Raji (cell line): ENCODE measurements at regions not wholly inside any gene's neighbourhood (a gene's known extent, or its start where the extent isn't known, plus 50 kb on each side); places are given as distances from the start of the nearest gene placed in this dataset.

ENCODE experiments used
- POLR2A ChIP-seq: IDR thresholded peaks from 2 replicates; pipeline ENCODE4 v1.6.1; 2011; ENCODE audit warnings: low read depth, low read length, control low read depth; ENCODE audit not compliant: insufficient read depth

DNA sequence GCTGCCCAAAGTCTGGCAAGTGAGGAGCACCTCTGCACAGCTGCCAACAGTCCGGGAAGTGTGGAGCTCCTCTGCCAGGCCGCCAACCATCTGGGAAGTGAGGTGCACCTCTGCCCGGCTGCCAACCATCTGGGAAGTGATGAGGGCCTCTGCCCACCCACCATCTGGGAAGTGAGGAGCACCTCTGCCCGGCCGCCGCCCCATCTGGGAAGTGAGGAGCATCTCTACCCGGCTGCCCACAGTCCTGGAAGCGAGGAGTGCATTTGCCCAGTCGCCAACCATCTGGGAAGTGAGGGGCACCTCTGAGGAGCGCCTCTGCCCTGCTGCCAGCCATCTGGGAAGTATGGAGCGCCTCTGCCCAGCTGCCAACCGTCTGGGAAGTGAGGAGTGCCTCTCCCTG, 893.7 kb downstream of the TYW1 start:
- no peak for TF ChIP-seq POLR2A

DNA sequence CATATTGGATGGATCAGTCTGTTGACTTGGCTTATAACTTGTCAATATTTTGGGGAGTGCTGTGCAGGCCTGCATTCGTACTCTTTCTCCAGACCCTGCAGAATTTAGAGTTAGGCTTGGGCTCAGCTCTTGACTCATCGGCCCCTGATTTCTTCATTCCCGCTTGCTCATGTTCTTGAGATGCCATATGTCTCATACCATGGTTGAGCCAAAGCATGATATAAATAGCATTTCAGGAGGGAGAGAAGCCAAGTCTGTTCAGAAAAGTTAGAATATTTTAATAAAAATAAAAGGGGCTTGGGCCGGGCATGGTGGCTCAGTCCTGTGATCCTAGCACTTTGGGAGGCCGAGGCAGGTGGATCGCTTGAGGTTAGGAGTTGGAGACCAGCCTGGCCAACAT, 898.1 kb downstream of the TYW1 start:
- no peak for TF ChIP-seq POLR2A

DNA sequence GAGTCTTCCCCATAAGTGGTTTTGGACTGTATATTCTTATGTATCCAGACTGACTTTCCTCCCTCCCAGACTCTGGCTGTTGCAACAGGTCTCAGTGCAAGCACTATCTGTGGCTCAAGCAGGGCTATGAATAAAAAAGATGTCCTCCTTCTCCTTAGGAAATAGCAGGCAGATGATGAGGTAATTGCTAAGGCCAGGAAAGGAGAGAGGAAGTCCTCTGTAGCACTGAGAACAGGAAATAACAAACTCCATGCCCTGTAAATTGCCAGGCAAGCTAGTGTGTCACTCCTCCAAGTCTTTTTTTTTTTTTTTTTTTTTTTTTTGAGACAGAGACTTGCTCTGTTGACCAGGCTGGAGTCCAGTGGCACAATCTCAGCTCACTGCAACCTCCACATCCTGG, 900.1 kb downstream of the TYW1 start:
- TF ChIP-seq POLR2A, result no peak

DNA sequence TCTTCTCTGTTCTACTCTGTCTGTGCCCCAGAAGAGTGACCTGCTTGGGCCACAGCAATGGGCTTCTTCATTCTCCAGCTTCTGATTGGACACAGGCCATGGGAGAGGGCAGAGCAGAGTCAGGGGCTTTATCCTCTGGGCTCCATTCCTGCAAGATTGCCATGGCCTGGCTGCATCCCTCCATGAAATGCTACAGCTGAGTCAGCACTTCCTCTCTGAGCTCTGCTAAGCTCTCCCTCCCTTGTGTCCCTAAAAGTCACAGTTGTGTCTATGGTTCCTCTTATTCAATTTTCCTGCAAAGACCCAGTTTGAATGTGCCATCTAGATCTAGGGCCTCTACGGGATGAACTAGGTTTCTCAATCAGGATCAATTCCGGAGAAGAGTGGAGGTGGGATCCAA, 903.8 kb downstream of the TYW1 start:
- no peak for TF ChIP-seq POLR2A

DNA sequence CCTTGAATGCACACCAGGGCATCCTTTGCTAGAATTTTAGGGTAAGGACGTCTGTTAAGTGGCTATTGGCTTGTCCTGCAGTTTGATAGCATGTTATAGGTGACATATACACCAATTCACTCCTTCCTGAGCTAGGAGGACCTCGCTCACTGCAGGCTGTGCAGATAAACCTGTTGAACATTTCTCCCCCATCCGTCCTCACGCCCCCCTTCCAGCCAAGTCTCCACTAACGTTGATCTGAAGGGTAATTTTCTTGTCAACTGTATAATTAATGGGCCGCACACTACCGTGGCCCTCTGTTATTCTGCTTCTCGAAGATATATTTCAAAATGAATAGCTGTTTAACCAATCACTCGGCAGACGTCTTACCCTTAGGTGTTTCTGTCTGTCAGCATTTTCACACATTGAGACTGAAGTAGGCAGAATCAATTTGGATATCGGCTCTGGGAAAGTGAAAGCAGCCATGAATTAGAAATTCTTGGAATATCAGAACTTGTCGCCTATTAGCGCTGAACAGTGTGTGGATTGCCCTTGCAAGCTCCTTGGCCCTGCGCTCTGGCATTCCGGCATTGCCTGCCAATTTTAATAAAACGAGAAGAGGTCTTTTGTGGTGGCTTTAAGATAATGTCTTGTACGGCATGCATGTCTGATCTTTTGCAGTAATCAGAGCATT, 905.3 kb downstream of the TYW1 start:
- TF ChIP-seq POLR2A, result no peak

DNA sequence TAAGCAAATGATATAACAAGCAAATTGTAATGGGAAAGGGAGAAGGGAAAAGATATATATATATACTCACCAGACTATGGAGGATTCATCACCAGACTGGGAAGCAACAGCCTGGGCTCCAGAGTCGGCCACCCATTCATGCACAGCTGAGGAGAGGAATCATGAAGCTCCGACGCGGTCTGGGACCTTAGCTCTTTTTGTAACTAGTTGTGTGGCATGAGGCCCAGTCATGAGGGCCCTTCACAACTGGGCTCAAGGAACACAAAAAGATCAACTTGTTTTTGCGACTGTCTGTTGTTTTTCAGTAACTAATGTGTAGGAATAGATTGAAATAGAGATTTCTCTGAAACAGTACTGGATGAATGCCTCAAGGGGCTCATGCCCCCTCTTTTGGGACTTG, 911.2 kb downstream of the TYW1 start:
- no peak for TF ChIP-seq POLR2A

DNA sequence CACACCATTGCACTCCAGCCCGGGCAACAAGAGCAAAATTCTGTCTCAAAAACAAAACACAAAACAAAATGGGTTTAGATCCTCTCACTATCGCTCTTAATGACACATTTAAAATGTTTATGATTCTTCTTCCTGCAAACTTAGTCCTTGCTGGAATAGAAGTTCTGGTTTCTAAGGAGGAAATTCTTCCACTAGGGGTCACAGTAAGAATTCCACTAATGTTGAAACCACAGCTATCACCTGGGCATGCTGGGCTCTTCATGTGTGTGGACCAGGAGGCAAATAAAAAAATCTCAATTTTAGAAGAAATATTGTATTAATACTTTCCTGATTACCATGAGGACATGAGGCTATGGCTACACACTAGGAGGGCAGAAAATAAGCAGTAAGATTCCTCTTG, 915.8 kb downstream of the TYW1 start:
- no peak for TF ChIP-seq POLR2A

DNA sequence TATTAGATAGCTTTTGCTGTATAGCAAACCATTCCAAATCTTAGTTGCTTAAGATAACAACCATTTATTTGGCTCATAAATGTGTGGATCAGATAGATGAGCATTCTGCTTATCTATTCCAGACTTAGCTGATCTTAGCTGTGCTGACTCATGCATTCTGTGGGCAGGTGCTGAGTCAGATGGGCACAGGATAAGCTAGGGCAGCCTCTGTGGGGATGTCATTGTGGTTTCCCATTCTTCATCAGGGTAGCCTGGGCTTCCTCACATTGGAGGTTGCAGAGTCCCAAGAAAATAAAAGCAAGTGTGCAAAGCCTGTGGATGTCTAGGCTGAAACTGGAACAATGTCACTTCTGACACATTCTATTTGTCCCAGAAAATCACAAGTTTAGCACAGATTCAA, 917.0 kb downstream of the TYW1 start:
- TF ChIP-seq POLR2A, result no peak

DNA sequence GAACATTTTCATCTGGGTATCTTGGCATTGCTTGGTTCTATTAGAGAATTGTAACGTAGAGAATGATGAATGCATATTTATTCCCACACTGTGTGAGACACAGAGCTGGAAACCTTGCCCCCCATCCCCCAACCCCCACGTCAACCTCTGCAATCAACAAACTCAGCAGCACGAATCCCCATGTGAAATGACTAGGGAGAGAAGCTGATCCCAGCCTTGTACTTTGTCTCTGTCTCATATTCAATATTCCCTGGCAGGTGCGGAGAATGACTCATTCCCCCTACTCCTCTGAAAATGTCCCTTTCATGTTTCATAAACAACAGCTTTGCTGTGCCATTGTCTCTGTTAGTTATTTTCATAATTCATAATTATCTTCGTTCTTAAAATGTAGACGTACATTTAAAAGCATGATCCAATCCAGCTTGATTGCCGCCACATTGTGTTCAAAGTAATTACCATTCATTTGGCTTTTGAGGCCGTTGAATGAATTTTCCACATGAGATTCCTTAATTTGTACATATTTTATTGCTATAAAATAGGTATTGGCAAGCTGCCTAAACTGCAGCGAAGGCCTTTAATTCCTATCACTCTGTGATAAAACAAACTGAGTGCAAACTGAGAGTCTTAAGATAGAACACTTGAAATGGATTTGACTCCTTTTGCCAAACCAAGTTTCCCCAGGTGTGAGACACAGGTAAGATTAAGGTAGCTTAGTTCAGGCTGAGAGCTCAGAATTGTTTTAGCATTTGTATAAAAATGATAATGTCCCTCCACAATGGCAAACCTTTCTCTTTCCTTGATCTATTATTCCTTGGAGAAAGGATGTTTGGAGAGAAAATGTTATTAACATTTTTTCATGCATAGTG, 920.2 kb downstream of the TYW1 start:
- TF ChIP-seq POLR2A, result no peak

DNA sequence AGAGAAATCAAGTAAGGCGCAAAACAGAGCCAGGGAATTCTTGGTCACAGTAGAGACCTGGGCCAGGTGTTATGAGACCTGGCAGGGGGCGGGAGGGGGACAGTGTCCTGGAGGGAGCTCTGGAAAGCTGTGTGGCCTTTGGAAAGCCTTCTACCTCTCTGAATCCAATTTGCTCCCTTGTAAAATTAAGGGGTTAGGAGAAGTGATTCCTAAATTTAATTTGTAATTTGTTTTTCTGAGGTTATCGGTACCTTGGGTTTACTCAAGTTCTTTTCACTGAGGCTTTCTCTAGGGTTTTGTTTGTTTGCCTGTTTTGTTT, 920.8 kb downstream of the TYW1 start:
- TF ChIP-seq POLR2A, result no peak

DNA sequence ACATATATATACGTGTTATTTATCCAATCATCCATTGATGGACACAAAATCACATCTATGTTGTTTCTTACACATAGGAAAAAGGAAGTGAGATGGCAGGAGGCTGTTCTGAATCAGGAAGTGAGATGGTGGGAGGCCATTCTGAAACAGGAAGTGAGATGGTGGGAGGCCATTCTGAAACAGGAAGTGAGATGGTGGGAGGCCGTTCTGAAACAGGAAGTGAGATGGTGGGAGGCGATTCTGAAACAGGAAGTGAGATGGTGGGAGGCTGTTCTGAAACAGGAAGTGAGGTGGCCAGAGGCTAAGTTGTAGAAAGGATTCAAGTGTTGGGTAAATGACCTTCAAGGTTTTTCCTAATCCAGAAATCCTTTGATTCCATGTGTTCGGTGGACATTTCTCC, 921.5 kb downstream of the TYW1 start:
- no peak for TF ChIP-seq POLR2A

DNA sequence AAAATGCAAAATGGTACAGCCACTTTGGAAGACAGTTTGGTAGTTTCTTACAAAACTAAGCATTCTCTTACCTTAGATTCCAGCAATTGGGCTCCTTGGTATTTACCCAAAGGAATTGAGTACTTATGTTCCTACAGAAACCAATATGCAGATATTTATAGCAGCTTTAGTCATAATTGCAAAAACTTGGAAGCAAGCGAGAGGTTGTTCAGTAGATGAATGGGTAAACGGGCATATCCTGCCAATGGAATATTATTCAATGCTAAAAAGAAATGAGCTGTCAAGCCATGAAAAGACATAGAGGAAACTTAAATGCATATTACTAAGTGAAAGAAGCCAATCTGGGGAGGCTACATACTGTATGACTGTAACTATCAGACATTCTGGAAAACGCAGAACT, 926.7 kb downstream of the TYW1 start:
- no peak for TF ChIP-seq POLR2A

DNA sequence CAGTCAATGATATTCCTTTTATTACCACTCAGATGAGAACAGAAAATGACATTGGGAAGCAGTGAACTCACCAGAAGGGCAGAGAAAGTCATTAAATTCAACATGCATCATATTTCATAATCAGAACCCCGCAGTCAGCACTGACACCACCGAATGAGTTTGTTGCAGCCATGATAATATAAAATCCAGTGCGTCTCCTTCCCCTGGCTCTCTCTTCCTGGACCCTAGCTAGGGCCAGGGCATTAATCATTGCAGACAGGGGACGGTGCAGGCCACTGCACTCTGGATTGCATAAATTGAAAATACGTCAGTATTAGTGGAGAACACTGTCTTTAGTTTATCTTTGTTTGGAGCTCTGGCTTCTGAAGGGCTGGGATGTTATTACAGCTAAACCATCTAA, 931.5 kb downstream of the TYW1 start:
- no peak for TF ChIP-seq POLR2A

DNA sequence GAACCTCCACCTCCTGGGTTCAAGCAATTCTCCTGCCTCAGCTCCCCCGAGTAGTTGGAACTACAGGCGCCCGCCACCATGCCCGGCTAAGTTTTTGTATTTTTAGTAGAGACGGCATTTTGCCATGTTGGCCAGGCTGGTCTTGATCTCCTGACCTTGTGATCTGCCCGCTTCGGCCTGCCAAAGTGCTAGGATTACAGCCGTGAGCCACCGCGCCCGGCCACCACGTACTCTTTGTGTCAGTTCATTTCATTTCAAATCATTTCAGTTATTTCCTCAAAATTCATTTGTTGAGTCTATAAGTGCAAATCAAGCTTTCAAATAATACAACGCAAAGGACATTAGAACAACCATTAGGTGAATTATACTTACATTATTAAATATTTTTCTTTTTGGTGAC, 943.8 kb downstream of the TYW1 start:
- no peak for TF ChIP-seq POLR2A

DNA sequence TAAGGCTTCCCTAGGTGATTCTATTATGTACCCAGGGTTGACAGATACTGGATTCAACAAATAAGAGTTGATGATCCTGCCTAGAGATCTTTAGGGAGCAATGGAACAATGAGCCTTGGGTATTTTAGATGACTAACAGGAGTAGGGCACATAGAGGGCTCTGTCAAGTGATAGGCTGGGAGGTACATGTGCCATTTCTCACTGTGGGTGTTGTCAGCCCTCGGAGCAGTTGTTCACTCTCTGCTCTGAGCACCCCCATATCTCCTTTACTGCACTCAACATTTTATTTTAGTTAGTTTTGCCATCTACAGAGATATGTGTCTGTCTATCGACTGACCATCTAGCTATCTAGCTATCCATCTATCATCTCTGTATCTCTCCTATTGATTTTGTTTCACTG, 950.6 kb downstream of the TYW1 start:
- TF ChIP-seq POLR2A, result no peak

DNA sequence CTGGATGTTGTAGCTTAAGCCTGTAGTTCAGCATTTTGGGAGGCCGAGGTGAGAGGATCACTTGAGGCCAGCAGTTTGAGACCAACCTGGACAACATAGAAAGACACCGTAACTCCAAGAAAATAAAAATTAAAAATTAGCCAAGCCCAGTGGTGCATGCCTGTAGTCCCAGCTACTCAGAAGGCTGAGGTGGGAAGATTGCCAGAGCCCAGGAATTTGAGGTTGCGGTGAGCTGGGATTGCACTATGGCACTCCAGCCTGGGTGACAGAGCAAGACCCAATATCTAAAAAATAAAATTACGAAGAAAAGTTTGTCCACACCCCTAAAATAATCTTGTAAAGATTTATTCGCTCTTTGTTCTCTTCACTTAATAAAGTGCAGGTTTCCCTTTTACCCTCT, 951.0 kb downstream of the TYW1 start:
- no peak for TF ChIP-seq POLR2A
